Upper lobe of right lung (tissue), 1 donor: ENCODE measurements at regions not wholly inside any gene's neighbourhood (a gene's known extent, or its start where the extent isn't known, plus 50 kb on each side); places are given as distances from the start of the nearest gene placed in this dataset.
"Not testable (repeated sequence)": the region's sequence is repeated elsewhere in the genome, so short reads cannot be mapped to it uniquely, and the experiment has no call there.

Experiments used
- ATAC-seq: fragments of 200-7000 bp; cut with Tn5 transposase; one replicate; pipeline ENCODE4 v1.9.1; 2020; ENCODE audit warnings: mild to moderate bottlenecking, moderate library complexity
- DNase-seq: peaks from one replicate; pipeline ENCODE4 v3.0.0-alpha.2; 2020
- H3K27ac ChIP-seq: fragments of 200-600 bp; one replicate; pipeline ENCODE4 v1.8.0; 2022
- H3K27me3 ChIP-seq: fragments of 200-600 bp; one replicate; pipeline ENCODE4 v1.8.0; 2022; ENCODE audit warnings: mild to moderate bottlenecking
- H3K36me3 ChIP-seq: fragments of 200-600 bp; one replicate; pipeline ENCODE4 v1.8.0; 2022
- H3K4me1 ChIP-seq: fragments of 200-600 bp; one replicate; pipeline ENCODE4 v1.8.0; 2022
- H3K4me3 ChIP-seq: fragments of 200-600 bp; one replicate; pipeline ENCODE4 v1.8.0; 2022; ENCODE audit warnings: mild to moderate bottlenecking
- H3K9me3 ChIP-seq: fragments of 200-600 bp; one replicate; pipeline ENCODE4 v1.8.0; 2022
- intact Hi-C: fragments of 100-400 bp; cut with DNase I; formaldehyde crosslinking; loops from one replicate; pipeline ENCODE4 v1.11.0; 2022
- donor health status: DM: no; HTN: yes; CAD: no; lungs with severe emphysema.

DNA sequence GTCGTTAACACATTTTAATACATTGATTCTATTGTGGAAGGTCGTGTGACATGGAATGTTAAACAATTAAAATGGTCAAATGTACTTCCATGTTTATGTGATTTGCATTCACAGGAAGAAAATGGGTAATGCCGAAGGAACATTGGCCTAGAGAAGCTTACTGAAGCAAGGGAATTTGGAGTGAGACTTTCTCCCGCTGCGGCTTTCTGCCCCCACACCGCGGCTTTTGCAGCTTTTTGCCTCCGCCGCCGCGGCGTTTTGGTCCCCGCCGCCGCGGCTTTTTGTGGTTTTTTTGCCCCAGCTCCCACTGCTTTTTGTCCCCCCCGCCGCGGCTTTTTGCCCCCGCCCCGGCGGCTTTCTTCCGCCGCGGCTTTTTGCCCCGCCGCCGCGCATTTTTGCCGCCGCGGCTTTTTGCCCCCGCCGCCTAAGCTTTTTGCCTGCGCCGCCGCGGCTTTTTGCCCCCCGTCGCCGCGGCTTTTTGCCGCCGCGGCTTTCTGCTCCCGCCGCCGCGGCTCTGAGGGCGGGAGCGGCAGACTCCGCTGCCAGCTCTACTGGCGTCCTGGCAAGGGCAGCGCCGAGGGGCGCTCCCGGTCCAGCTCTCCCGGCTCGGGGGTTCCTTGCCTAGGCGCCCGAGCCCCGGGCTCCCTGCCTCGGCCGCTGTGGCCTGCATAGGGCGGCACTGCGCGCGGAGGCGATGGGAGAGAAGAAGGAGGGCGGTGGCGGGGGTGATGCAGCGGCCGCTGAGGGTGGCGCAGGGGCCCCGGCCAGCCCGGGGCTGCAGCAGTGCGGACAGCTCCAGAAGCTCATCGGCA lies 225.5 kb upstream of the VKORC1L1 start:
- H3K4me1 ChIP-seq, DNase-seq, H3K27me3 ChIP-seq, H3K4me3 ChIP-seq, ATAC-seq, H3K36me3 ChIP-seq, H3K9me3 ChIP-seq, intact Hi-C loops, H3K27ac ChIP-seq: not testable (repeated sequence)

DNA sequence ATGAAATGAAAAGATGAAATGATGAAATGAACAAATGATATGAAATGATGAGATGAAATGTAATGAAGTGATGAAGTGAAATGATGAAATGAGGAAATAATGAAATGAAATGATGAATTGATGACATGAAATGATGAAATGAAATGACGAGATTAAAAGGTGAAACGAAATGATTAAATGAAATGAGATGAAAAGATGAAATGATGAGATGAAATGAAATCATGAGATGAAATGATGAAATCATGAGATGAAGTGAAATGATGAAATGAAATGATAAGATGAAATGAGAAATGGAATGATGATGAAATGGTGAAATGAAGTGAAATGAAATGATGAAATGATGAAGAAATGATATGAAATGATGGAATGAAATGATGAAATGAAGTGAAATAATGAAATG lies 221.7 kb upstream of the VKORC1L1 start:
- H3K4me3 ChIP-seq, H3K4me1 ChIP-seq, DNase-seq, H3K36me3 ChIP-seq, ATAC-seq, H3K9me3 ChIP-seq, intact Hi-C loops, H3K27ac ChIP-seq, H3K27me3 ChIP-seq: not testable (repeated sequence)

DNA sequence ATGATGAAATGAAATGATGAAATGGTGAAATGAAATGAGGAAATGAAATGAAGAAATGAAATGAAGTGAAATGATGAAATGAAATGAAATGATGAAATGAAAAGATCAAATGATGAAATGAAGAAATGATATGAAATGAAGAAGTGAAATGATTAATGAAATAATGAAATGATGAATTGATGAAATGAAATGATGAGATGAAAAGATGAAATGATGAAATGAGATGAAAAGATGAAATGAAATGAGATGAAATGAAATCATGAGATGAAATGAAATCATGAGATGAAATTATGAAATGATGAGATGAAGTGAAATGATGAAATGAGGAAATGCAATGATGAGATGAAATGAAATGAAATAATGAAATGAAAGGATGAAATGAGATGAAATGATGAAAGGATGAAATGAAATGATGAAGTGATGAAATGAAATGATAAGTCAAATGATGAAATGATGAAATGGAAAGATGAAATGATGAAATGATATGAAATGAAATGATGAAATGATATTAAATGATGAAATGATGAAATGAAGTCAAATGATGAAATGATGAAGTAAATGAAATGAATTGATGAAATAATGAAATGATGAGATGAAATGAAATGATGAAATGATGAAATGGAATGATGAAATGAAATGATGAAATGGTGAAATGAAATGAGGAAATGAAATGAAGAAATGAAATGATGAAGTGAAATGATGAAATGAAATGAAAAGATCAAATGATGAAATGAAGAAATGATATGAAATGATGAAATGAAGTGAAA lies 220.9 kb upstream of the VKORC1L1 start:
- H3K9me3 ChIP-seq, DNase-seq, H3K4me3 ChIP-seq, H3K4me1 ChIP-seq, intact Hi-C loops, H3K27me3 ChIP-seq, H3K27ac ChIP-seq, H3K36me3 ChIP-seq, ATAC-seq: not testable (repeated sequence)

DNA sequence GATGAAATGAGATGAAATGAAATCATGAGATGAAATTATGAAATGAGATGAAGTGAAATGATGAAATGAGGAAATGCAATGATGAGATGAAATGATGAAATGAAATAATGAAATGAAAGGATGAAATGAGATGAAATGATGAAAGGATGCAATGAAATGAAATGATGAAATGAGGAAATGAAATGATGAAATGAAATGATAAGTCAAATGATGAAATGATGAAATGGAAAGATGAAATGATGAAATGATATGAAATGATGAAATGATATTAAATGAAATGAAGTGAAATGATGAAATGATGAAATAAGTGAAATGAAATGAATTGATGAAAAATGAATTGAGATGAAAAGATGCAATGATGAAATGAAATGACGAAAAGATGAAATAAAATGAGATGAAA lies 220.2 kb upstream of the VKORC1L1 start:
- DNase-seq, H3K27ac ChIP-seq, H3K9me3 ChIP-seq, H3K4me3 ChIP-seq, ATAC-seq, H3K27me3 ChIP-seq, intact Hi-C loops, H3K36me3 ChIP-seq, H3K4me1 ChIP-seq: not testable (repeated sequence)

DNA sequence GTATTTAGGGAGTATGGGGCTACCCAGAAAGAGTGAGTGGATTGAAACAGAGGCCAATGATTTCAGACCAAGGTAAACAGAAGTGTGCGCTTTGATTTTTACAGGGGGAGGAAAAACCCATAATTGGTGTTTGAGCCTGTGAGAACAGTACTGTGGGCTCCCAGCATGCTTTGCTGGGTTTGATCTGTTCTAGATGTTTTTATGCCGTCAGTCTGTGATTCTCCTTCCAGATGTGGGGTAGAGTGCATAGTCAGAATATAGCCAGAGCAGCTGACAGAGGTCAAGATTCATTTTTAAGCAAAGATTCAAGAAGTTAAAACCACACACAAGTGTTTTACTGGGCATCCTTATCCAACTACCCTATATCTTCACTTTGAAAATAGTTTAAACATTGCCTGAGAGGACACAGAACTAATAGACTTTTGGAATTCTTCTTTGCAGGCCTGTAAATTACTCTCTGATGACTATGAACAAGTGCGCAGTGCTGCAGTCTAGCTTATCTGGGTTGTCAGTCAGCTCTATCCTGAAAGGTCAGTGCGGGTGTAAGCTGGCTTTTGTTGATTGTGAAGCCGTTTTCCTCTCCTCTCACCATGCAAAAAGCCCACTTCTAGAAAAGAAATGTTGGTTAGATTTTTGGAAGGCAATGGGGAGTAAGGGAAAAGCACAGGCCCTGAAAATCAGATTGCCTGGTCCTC lies 216.2 kb upstream of the VKORC1L1 start:
- H3K27me3 ChIP-seq, H3K9me3 ChIP-seq, H3K36me3 ChIP-seq, H3K27ac ChIP-seq, H3K4me1 ChIP-seq, ATAC-seq, DNase-seq, H3K4me3 ChIP-seq, intact Hi-C loops: not testable (repeated sequence)

DNA sequence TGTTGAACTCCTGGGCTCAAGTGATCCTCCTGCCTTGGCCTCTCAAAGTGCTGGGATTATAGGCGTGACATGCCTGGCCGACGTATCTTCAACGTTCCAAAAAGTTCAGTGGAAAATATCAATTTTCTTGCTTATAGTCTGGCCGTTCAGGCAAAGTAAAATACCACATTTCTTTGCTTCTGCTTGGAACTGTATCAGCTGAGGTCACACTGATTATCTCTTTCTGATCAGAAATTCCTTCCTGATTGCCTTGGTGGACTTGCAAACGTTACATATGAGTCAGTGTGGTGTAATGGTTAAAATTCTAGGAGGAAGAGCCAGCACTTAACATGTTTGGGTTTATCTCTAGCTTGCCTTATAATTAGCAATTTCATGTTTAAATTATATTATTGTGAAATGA lies 189.5 kb upstream of the VKORC1L1 start:
- ATAC-seq, H3K9me3 ChIP-seq, H3K36me3 ChIP-seq, H3K27ac ChIP-seq, H3K4me3 ChIP-seq, intact Hi-C loops, H3K27me3 ChIP-seq, H3K4me1 ChIP-seq, DNase-seq: not testable (repeated sequence)

DNA sequence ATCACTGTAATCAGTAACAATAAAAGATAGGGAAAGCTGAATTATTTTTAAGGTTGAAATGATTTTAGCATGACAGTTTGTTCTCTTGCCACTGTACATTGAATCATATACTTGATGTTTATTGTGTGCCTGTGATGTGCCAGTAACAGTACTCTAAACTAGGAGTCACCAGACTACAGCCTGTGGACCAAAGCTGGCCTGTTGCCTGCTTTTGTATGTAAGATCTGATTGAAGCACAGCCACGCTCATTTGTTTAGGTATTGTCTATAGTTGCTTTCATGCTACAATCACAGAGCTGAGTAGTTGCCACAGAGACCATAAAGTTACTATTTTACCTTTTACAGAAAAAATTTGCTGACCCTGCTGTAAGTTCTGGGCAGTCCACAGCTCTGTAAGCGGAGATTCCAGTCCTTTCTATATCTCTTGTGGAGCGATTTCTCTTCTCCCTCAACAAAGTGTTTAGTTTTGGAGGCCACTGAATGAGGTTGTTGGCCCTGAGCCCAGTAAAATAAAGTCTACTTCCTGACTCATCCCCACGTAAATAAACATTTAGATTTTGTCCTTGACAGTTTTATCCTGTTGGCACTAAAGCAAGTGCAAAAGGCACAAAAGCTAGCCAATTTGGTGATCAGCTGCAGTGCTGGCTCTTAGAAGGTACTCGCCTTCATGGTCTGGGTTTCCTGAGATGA lies 173.7 kb upstream of the VKORC1L1 start:
- intact Hi-C loops, H3K9me3 ChIP-seq, ATAC-seq, H3K27ac ChIP-seq, DNase-seq, H3K4me1 ChIP-seq, H3K27me3 ChIP-seq, H3K36me3 ChIP-seq, H3K4me3 ChIP-seq: not testable (repeated sequence)

DNA sequence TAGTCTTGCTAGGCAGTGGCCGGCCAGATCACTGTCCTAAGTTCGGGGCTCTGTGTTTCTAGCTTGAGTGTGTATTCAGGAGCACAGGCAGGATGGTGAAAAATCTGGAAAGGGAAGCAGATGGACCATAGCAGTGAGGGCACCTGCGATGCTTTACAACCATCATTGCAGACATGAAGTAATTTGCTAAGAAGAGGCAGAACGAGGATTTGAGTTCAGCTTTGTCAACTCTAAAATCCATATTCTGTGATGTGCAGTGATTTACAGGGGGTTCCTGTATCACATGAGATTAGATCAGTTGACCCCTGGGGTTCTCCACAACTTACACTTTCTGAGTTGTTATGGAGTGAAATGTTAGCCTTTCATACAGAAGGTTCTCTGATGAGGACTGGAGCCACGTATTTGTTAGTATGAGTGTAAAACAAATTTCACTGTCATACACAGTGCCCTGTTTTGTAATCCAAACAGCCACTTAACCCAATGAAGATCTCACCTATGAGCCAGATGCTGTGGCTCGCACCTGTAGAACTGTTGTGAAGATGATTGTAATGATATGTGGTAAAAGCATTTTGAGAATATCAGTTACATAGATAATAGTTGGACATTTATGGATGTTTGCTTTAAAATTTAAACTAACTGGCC lies 173.0 kb upstream of the VKORC1L1 start:
- H3K36me3 ChIP-seq, H3K27me3 ChIP-seq, DNase-seq, H3K27ac ChIP-seq, H3K4me1 ChIP-seq, H3K4me3 ChIP-seq, ATAC-seq, intact Hi-C loops, H3K9me3 ChIP-seq: not testable (repeated sequence)

DNA sequence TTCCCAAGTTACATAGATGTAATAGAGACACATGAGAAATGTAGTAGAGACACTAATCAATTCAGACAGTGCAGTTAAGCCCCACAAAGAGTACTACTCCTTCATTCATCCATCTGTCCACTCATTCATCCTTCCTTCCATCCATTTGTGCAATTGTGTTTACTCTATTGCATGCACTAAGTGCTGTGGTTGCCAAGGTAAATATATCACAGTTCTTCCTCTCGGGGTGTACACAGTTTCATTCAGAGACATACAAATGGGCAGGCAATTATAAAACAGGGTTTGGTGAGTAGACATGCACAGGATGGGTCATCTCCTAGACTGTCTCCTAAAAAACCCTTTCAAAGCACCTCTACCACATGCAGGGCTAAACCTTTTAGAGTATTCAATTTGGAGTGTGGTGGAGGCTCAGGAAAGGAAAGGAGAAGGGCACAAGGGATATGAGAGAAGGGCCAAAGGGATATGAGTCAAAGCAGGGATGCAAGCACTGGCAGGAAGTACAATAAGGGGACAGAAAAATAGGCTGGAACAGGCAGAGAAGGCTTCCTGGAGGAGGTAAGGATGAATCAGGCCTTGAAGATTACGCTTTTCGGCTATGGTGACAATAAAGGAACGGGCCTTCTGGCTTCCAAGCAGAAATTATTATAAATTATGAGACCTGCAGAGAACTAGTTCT lies 153.6 kb upstream of the VKORC1L1 start:
- H3K9me3 ChIP-seq, intact Hi-C loops, DNase-seq, ATAC-seq, H3K27ac ChIP-seq, H3K4me1 ChIP-seq, H3K4me3 ChIP-seq, H3K36me3 ChIP-seq, H3K27me3 ChIP-seq: not testable (repeated sequence)
